ENCODE measurements at regions not wholly inside any gene's neighbourhood (a gene's known extent, or its start where the extent isn't known, plus 50 kb on each side); places are given as distances from the start of the nearest gene placed in this dataset.

DNA sequence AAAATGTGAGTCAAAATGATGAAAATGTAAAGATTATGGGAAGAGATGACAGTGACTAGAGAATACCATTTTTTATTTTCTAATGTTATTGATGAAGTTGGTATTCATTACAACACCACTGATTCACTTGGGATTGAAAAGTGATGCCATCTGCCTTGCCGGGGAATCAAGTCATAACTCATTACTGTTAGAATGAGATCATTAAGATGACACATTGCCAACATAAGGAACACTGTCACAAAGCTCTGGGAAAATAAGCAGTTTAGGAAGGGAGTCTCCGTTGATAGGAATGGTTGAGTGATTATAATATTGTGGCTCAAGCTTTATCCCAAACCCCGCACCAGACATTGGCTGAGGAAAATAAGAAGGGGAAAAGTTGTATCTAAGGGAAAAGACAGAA lies 121.5 kb upstream of the PLPP4 start:
- TF ChIP-seq, protein P1, sequence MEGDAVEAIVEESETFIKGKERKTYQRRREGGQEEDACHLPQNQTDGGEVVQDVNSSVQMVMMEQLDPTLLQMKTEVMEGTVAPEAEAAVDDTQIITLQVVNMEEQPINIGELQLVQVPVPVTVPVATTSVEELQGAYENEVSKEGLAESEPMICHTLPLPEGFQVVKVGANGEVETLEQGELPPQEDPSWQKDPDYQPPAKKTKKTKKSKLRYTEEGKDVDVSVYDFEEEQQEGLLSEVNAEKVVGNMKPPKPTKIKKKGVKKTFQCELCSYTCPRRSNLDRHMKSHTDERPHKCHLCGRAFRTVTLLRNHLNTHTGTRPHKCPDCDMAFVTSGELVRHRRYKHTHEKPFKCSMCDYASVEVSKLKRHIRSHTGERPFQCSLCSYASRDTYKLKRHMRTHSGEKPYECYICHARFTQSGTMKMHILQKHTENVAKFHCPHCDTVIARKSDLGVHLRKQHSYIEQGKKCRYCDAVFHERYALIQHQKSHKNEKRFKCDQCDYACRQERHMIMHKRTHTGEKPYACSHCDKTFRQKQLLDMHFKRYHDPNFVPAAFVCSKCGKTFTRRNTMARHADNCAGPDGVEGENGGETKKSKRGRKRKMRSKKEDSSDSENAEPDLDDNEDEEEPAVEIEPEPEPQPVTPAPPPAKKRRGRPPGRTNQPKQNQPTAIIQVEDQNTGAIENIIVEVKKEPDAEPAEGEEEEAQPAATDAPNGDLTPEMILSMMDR (IDR thresholded peaks at IDR 0.05 in 8 of 11, conservative IDR thresholded peaks at IDR 0.05 in 3 of 11), result no peak
- no peak for TF ChIP-seq POLR2AphosphoS5 (IDR thresholded peaks at IDR 0.05)
- TF ChIP-seq POLR2A (IDR thresholded peaks at IDR 0.05), result no peak
